HEK293 (cell line): ENCODE measurements at regions not wholly inside any gene's neighbourhood (a gene's known extent, or its start where the extent isn't known, plus 50 kb on each side); places are given as distances from the start of the nearest gene placed in this dataset.

Experiments used
- CTCF ChIA-PET: fragments of 350-600 bp; formaldehyde crosslinking; extraction: SDS; loops from one replicate; lab custom pipeline; 2021; ENCODE audit warnings: antibody characterized with exemption; lab: Yijun Ruan, JAX
- POLR2A ChIA-PET: fragments of 300-600 bp; formaldehyde crosslinking; extraction: SDS; loops from one replicate; lab custom pipeline; 2020; ENCODE audit warnings: antibody characterized with exemption, inconsistent platforms; lab: Yijun Ruan, JAX
- H3K27ac ChIP-seq: fragments of 200-500 bp; sonication (Bioruptor generic); 2 replicates; pipeline ENCODE4 v1.5.1; 2014; ENCODE audit warnings: low read depth, low read length, control low read depth, inconsistent platforms; ENCODE audit errors: extremely low read depth
- H3K36me3 ChIP-seq, 2 experiments: fragments of 200-500 bp in 1 of 2; sonication (Bioruptor generic) in 1 of 2; 1 replicate in 1 of 2; 2 replicates in 1 of 2; pipeline ENCODE4 v1.5.1; 2014 to 2017; ENCODE audit warnings: inconsistent platforms in 2 of 2, low read length in 2 of 2; ENCODE audit not compliant: control insufficient read depth in 2 of 2, insufficient read depth in 1 of 2
- H3K4me1 ChIP-seq: fragments of 200-500 bp; sonication (Bioruptor generic); 2 replicates; pipeline ENCODE4 v1.5.1; 2014; ENCODE audit warnings: mild to moderate bottlenecking, low read length, inconsistent platforms; ENCODE audit not compliant: control insufficient read depth, insufficient read depth
- H3K4me3 ChIP-seq: 2 replicates; pipeline ENCODE4 v1.5.1; 2011; ENCODE audit warnings: low read depth, mild to moderate bottlenecking, control low read depth, low read length, moderate library complexity
- H3K9me3 ChIP-seq: fragments of 200-500 bp; sonication (Bioruptor generic); 2 replicates; pipeline ENCODE4 v1.5.1; 2014; ENCODE audit warnings: low read depth, low read length, inconsistent platforms; ENCODE audit not compliant: control insufficient read depth, insufficient read depth
- HOXA7 ChIP-seq: sonication (generic); formaldehyde crosslinking; IDR thresholded peaks from 2 replicates; pipeline ENCODE4 v1.8.1; 2022; ENCODE audit warnings: missing genetic modification reagents, borderline replicate concordance
- HOXC10 ChIP-seq: sonication (generic); formaldehyde crosslinking; IDR thresholded peaks from 2 replicates; pipeline ENCODE4 v1.8.1; 2023; ENCODE audit warnings: mild to moderate bottlenecking, missing genetic modification reagents
- TRIM28 ChIP-seq: IDR thresholded peaks from 2 replicates; pipeline ENCODE4 v1.6.1; 2011; ENCODE audit warnings: low read length, control low read depth, borderline replicate concordance
- ZBTB7A ChIP-seq: fragments of 450-650 bp; formaldehyde crosslinking; IDR thresholded peaks from 2 replicates; pipeline ENCODE4 v1.5.1; 2016; ENCODE audit warnings: low read depth, missing biosample characterization, missing genetic modification characterization
- ZNF133 ChIP-seq: fragments of 450-650 bp; formaldehyde crosslinking; IDR thresholded peaks from 2 replicates; pipeline ENCODE4 v1.5.1; 2016; ENCODE audit warnings: missing biosample characterization, missing genetic modification characterization
- ZNF223 ChIP-seq: fragments of 450-650 bp; formaldehyde crosslinking; IDR thresholded peaks from 2 replicates; pipeline ENCODE4 v1.5.1; 2016; ENCODE audit warnings: missing biosample characterization, missing genetic modification characterization
- ZNF473 ChIP-seq: fragments of 450-650 bp; formaldehyde crosslinking; IDR thresholded peaks from 2 replicates; pipeline ENCODE4 v1.5.1; 2017; ENCODE audit warnings: missing biosample characterization, missing genetic modification characterization
- ZNF510 ChIP-seq: fragments of 450-650 bp; formaldehyde crosslinking; IDR thresholded peaks from 2 replicates; pipeline ENCODE4 v1.5.1; 2018; ENCODE audit warnings: mild to moderate bottlenecking, missing genetic modification characterization, missing biosample characterization; ENCODE audit not compliant: insufficient replicate concordance
- ZNF521 ChIP-seq: fragments of 450-650 bp; formaldehyde crosslinking; IDR thresholded peaks from 2 replicates; pipeline ENCODE4 v1.5.1; 2017; ENCODE audit warnings: missing biosample characterization, mild to moderate bottlenecking, missing genetic modification characterization
- ZNF624 ChIP-seq: fragments of 450-650 bp; formaldehyde crosslinking; IDR thresholded peaks from 2 replicates; pipeline ENCODE4 v1.5.1; 2017; ENCODE audit warnings: missing biosample characterization, missing genetic modification characterization
- ZNF626 ChIP-seq: fragments of 450-650 bp; sonication (Bioruptor Pico); formaldehyde crosslinking; IDR thresholded peaks from 2 replicates; pipeline ENCODE4 v1.5.1; 2018; ENCODE audit warnings: missing biosample characterization, missing genetic modification characterization, inconsistent platforms
- ZNF701 ChIP-seq: fragments of 450-650 bp; formaldehyde crosslinking; IDR thresholded peaks from 2 replicates; pipeline ENCODE4 v1.5.1; 2016; ENCODE audit warnings: missing biosample characterization, missing genetic modification characterization
- ZSCAN23 ChIP-seq: fragments of 450-650 bp; formaldehyde crosslinking; IDR thresholded peaks from 2 replicates; pipeline ENCODE4 v1.5.1; 2016; ENCODE audit warnings: missing biosample characterization, missing genetic modification characterization
- TF ChIP-seq, protein P1 (sequence below): fragments of 450-650 bp; formaldehyde crosslinking; IDR thresholded peaks from 2 replicates; pipeline ENCODE4 v1.5.1; 2016; ENCODE audit warnings: missing biosample characterization, missing genetic modification characterization
- TF ChIP-seq, protein P2 (sequence below): fragments of 450-650 bp; formaldehyde crosslinking; IDR thresholded peaks from 2 replicates; pipeline ENCODE4 v1.5.1; 2016; ENCODE audit warnings: missing biosample characterization, missing genetic modification characterization, borderline replicate concordance
- TF ChIP-seq, protein P3 (sequence below): fragments of 450-650 bp; formaldehyde crosslinking; IDR thresholded peaks from 2 replicates; pipeline ENCODE4 v1.5.1; 2016; ENCODE audit warnings: missing biosample characterization, missing genetic modification characterization
- TF ChIP-seq, protein P4 (sequence below): fragments of 450-650 bp; formaldehyde crosslinking; IDR thresholded peaks from 2 replicates; pipeline ENCODE4 v1.5.1; 2016; ENCODE audit warnings: missing biosample characterization, missing genetic modification characterization
- TF ChIP-seq, protein P5 (sequence below): fragments of 450-650 bp; formaldehyde crosslinking; IDR thresholded peaks from 2 replicates; pipeline ENCODE4 v1.5.1; 2016; ENCODE audit warnings: missing biosample characterization, missing genetic modification characterization
- TF ChIP-seq, protein P6 (sequence below): fragments of 450-650 bp; formaldehyde crosslinking; IDR thresholded peaks from 2 replicates; pipeline ENCODE4 v1.5.1; 2016; ENCODE audit warnings: missing biosample characterization, missing genetic modification characterization

DNA sequence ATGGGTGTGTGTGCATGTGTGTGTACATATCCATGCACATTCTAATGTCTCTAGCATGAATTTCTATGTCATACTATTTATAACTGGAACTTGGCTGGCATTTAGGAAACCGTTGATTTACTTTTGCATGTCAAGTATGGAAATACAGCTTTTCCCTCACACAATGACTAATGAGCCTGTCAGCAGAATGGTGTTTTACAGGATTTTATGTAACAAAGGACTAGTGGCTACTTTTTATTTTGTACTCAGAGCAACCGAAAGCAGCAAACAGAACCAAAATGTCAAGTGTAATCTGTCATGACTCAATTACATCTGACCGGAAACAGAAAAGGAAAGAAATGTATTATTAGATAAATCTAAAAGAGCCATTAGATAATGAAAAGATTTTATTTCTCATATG, 1911.5 kb upstream of the AGA start:
- H3K27ac ChIP-seq: no peak overlapping the region

DNA sequence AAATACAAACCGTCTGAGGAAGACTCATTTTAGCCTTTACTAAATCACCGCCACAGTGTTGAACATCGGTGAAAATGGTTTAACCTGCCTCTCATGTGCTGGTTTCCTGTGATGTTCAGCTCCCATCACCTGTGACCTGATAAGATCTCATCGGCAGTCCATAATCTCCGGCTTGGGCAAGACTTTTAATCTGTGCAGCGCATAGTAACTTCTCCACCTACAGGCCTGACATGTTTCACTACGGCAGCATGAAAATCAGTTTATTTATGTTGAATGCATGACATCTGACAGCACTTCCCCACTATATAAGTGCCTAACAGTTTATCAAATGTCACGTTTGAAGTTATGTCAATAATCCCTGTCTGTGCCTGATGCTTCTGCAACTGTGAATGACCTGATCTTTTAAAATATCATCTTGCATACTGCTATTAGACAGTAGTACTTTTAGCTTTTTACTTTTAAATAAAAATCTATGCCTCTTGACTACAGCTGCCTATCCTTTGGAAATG, 1919.8 kb upstream of the AGA start:
- Histone ChIP-seq H3K4me3 (no peak overlapping the region), H3K9me3 (no peaks in the 10 kb centered on the region), H3K36me3 (no peaks in the 10 kb centered on the region), H3K4me1 (no peaks in the 10 kb centered on the region), H3K27ac (no peak overlapping the region)
- POLR2A ChIA-PET: no interaction called here
- CTCF ChIA-PET: no interaction called here
- TF ChIP-seq HOXA7 (no peak), ZNF701 (tag by site-specific recombination) (no peak), ZSCAN23 (tag by site-specific recombination) (no peak), ZNF223 (no peak), ZBTB7A (no peak), ZNF510 (tag by site-specific recombination) (no peak), ZNF133 (tag by site-specific recombination) (no peak), ZNF521 (tag by site-specific recombination) (no peak)
- TF ChIP-seq, protein P1, sequence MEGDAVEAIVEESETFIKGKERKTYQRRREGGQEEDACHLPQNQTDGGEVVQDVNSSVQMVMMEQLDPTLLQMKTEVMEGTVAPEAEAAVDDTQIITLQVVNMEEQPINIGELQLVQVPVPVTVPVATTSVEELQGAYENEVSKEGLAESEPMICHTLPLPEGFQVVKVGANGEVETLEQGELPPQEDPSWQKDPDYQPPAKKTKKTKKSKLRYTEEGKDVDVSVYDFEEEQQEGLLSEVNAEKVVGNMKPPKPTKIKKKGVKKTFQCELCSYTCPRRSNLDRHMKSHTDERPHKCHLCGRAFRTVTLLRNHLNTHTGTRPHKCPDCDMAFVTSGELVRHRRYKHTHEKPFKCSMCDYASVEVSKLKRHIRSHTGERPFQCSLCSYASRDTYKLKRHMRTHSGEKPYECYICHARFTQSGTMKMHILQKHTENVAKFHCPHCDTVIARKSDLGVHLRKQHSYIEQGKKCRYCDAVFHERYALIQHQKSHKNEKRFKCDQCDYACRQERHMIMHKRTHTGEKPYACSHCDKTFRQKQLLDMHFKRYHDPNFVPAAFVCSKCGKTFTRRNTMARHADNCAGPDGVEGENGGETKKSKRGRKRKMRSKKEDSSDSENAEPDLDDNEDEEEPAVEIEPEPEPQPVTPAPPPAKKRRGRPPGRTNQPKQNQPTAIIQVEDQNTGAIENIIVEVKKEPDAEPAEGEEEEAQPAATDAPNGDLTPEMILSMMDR (tag by site-specific recombination): no peak
- TF ChIP-seq, protein P2, sequence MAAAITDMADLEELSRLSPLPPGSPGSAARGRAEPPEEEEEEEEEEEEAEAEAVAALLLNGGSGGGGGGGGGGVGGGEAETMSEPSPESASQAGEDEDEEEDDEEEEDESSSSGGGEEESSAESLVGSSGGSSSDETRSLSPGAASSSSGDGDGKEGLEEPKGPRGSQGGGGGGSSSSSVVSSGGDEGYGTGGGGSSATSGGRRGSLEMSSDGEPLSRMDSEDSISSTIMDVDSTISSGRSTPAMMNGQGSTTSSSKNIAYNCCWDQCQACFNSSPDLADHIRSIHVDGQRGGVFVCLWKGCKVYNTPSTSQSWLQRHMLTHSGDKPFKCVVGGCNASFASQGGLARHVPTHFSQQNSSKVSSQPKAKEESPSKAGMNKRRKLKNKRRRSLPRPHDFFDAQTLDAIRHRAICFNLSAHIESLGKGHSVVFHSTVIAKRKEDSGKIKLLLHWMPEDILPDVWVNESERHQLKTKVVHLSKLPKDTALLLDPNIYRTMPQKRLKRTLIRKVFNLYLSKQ (tag by site-specific recombination): no peak
- TF ChIP-seq, protein P3, sequence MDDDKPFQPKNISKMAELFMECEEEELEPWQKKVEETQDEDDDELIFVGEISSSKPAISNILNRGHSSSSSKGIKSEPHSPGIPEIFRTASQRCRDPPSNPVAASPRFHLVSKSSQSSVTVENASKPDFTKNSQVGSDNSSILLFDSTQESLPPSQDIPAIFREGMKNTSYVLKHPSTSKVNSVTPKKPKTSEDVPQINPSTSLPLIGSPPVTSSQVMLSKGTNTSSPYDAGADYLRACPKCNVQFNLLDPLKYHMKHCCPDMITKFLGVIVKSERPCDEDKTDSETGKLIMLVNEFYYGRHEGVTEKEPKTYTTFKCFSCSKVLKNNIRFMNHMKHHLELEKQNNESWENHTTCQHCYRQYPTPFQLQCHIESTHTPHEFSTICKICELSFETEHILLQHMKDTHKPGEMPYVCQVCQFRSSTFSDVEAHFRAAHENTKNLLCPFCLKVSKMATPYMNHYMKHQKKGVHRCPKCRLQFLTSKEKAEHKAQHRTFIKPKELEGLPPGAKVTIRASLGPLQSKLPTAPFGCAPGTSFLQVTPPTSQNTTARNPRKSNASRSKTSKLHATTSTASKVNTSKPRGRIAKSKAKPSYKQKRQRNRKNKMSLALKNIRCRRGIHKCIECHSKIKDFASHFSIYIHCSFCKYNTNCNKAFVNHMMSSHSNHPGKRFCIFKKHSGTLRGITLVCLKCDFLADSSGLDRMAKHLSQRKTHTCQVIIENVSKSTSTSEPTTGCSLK (tag by site-specific recombination): no peak
- TF ChIP-seq, protein P4, sequence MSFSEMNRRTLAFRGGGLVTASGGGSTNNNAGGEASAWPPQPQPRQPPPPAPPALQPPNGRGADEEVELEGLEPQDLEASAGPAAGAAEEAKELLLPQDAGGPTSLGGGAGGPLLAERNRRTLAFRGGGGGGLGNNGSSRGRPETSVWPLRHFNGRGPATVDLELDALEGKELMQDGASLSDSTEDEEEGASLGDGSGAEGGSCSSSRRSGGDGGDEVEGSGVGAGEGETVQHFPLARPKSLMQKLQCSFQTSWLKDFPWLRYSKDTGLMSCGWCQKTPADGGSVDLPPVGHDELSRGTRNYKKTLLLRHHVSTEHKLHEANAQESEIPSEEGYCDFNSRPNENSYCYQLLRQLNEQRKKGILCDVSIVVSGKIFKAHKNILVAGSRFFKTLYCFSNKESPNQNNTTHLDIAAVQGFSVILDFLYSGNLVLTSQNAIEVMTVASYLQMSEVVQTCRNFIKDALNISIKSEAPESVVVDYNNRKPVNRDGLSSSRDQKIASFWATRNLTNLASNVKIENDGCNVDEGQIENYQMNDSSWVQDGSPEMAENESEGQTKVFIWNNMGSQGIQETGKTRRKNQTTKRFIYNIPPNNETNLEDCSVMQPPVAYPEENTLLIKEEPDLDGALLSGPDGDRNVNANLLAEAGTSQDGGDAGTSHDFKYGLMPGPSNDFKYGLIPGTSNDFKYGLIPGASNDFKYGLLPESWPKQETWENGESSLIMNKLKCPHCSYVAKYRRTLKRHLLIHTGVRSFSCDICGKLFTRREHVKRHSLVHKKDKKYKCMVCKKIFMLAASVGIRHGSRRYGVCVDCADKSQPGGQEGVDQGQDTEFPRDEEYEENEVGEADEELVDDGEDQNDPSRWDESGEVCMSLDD: no peak
- TF ChIP-seq, protein P5, sequence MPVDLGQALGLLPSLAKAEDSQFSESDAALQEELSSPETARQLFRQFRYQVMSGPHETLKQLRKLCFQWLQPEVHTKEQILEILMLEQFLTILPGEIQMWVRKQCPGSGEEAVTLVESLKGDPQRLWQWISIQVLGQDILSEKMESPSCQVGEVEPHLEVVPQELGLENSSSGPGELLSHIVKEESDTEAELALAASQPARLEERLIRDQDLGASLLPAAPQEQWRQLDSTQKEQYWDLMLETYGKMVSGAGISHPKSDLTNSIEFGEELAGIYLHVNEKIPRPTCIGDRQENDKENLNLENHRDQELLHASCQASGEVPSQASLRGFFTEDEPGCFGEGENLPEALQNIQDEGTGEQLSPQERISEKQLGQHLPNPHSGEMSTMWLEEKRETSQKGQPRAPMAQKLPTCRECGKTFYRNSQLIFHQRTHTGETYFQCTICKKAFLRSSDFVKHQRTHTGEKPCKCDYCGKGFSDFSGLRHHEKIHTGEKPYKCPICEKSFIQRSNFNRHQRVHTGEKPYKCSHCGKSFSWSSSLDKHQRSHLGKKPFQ (tag by site-specific recombination): no peak

More for the DNA sequence above, 1911.5 kb upstream of the AGA start:
- POLR2A ChIA-PET: no interaction called here
- H3K4me3 ChIP-seq: no peak overlapping the region
- TF ChIP-seq TRIM28 (no peak), ZNF473 (tag by site-specific recombination) (no peak), ZNF626 (tag by site-specific recombination) (no peak), HOXC10 (CRISPR knock-in tag) (no peak), ZNF624 (tag by site-specific recombination) (no peak)
- TF ChIP-seq, protein P4: no peak
- TF ChIP-seq, protein P6, sequence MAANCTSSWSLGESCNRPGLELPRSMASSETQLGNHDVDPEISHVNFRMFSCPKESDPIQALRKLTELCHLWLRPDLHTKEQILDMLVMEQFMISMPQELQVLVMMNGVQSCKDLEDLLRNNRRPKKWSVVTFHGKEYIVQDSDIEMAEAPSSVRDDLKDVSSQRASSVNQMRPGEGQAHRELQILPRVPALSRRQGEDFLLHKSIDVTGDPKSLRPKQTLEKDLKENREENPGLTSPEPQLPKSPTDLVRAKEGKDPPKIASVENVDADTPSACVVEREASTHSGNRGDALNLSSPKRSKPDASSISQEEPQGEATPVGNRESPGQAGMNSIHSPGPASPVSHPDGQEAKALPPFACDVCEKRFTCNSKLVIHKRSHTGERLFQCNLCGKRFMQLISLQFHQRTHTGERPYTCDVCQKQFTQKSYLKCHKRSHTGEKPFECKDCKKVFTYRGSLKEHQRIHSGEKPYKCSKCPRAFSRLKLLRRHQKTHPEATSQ (tag by site-specific recombination): no peak
- no peaks in the 10 kb centered on the region for H3K9me3 ChIP-seq
- no peaks in the 10 kb centered on the region for H3K4me1 ChIP-seq
- no peaks in the 10 kb centered on the region for H3K36me3 ChIP-seq
- CTCF ChIA-PET: no interaction called here
